ENCODE measurements at regions not wholly inside any gene's neighbourhood (a gene's known extent, or its start where the extent isn't known, plus 50 kb on each side); places are given as distances from the start of the nearest gene placed in this dataset.
"Not testable (repeated sequence)": the region's sequence is repeated elsewhere in the genome, so short reads cannot be mapped to it uniquely, and the experiment has no call there.

GRCh38 chr4:174402470-174403176, 118.9 kb downstream of the CEP44 start:
- ChIA-PET CTCF (no interaction called here), POLR2A (ENCODE audit: low non-redundant PET) (no interaction called here)
- no peak for TF ChIP-seq CTCF (conservative IDR thresholded peaks at IDR 0.05; ENCODE audit: low read depth)
- H3K27ac ChIP-seq = no peak overlapping the region
- DNase-seq (ENCODE audit: low spot score) = no peak

DNA sequence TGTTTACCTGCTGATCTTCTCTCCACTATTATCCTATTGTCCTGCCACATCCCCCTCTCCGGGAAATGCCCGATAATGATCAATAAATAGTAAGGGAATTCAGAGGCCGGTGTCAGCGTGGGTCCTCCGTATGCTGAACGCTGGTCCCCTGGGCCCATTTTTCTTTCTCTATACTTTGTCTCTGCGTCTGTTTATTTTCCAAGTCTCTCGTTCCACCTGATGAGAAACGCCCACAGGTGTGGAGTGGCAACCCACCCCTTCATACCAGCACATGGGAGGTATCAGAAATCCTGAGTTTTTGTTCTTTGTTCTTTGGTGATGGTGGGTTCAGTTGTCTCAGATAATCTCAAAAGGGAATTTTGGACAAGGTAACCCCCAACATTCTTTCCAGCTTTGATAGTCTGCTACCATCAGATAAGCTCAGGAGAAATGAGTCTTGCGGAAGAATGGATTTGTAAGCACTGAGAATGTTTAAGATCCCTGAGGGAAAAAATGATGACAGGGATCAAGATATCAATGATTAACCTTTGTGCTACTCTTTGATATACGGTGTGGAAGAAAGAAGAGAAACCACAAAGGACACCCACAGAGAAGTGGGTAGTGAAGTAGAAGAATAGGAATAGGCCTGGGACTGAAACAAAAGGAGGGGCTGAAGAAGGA, 117.9 kb downstream of the CEP44 start:
- POLR2A ChIA-PET (ENCODE audit: low non-redundant PET) = no interaction called here
- CTCF ChIA-PET = no interaction called here
- TF ChIP-seq CTCF (conservative IDR thresholded peaks at IDR 0.05; ENCODE audit: low read depth) = no peak
- no peak for DNase-seq (ENCODE audit: low spot score)
- H3K27ac ChIP-seq = no peak overlapping the region

DNA sequence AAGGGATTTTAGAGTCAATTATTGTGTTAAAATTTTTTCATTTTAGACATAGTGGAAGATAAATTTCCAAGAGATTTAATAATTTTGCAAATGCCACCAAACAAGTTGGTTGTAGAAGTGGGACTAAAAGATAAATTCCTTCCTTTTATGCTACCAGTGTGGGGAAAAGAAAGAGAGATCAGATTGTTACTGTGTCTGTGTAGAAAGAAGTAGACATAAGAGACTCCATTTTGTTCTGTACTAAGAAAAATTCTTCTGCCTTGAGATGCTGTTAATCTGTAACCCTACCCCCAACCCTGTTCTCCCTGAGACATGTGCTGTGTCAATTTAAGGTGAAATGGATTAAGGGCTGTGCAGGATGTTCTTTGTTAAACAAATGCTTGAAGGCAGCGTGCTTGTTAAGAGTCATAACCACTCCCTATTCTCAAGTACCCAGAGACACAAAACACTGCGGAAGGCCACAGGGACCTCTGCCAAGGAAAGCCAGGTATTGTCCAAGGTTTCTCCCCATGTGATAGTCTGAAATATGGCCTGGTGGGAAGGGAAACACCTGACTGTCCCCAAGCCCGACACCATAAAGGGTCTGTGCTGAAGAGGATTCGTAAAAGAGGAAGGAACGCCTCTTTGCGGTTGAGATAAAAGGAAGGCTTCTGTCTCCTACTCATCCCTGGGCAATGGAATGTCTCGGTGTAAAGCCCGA, 117.0 kb downstream of the CEP44 start:
- POLR2A ChIA-PET (ENCODE audit: low non-redundant PET); H3K27ac ChIP-seq; DNase-seq (ENCODE audit: low spot score); CTCF ChIA-PET: not testable (repeated sequence)

- TF ChIP-seq CTCF (conservative IDR thresholded peaks at IDR 0.05; ENCODE audit: low read depth) = no peak
- DNase-seq (ENCODE audit: low spot score) = peak; percentile 52
- no peak overlapping the region for H3K27ac ChIP-seq
- ChIA-PET POLR2A (ENCODE audit: low non-redundant PET) (no interaction called here), CTCF (no interaction called here)
Observed at GRCh38 chr4:174398728-174399127, 115.0 kb downstream of the CEP44 start.

- no peak for DNase-seq (ENCODE audit: low spot score)
- ChIA-PET CTCF (no interaction called here), POLR2A (ENCODE audit: low non-redundant PET) (no interaction called here)
- no peak overlapping the region for H3K27ac ChIP-seq
- no peak for TF ChIP-seq CTCF (conservative IDR thresholded peaks at IDR 0.05; ENCODE audit: low read depth)
Observed at GRCh38 chr4:174397366-174398155, 113.8 kb downstream of the CEP44 start.

GRCh38 chr4:174396599-174397110, 112.9 kb downstream of the CEP44 start:
- no peak overlapping the region for H3K27ac ChIP-seq
- DNase-seq (ENCODE audit: low spot score) = no peak
- TF ChIP-seq CTCF (conservative IDR thresholded peaks at IDR 0.05; ENCODE audit: low read depth) = no peak
- POLR2A ChIA-PET (ENCODE audit: low non-redundant PET) = no interaction called here
- CTCF ChIA-PET = no interaction called here
